ENCODE measurements at regions not wholly inside any gene's neighbourhood (a gene's known extent, or its start where the extent isn't known, plus 50 kb on each side); places are given as distances from the start of the nearest gene placed in this dataset.

DNA sequence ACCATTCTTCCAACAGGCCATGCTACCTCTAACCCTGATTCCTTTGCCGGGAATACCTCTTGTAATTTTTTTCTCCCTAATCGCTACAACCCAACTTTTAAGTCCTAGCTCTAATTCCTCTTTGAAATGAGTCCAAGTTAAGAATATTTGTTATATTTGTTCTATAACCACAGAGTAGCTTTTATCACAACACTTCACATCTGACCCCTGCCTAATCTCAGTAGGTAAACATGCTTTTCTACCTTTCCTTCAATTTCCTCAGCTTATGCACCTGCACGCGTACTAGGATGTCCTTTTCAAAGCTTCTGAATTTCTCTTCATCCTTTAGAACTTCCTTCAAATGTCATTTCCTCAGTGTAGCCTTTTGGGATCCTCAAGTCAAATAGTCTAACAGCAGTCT is 915.5 kb upstream of the LCORL start:
- TF ChIP-seq, protein P1, sequence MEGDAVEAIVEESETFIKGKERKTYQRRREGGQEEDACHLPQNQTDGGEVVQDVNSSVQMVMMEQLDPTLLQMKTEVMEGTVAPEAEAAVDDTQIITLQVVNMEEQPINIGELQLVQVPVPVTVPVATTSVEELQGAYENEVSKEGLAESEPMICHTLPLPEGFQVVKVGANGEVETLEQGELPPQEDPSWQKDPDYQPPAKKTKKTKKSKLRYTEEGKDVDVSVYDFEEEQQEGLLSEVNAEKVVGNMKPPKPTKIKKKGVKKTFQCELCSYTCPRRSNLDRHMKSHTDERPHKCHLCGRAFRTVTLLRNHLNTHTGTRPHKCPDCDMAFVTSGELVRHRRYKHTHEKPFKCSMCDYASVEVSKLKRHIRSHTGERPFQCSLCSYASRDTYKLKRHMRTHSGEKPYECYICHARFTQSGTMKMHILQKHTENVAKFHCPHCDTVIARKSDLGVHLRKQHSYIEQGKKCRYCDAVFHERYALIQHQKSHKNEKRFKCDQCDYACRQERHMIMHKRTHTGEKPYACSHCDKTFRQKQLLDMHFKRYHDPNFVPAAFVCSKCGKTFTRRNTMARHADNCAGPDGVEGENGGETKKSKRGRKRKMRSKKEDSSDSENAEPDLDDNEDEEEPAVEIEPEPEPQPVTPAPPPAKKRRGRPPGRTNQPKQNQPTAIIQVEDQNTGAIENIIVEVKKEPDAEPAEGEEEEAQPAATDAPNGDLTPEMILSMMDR (IDR thresholded peaks at IDR 0.05), result no peak
- TF ChIP-seq POLR2A (IDR thresholded peaks at IDR 0.05), result no peak
